Peyer's patch (tissue), 4 donors: ENCODE measurements at regions not wholly inside any gene's neighbourhood (a gene's known extent, or its start where the extent isn't known, plus 50 kb on each side); places are given as distances from the start of the nearest gene placed in this dataset.

Experiments
- DNase-seq, 3 donors: peaks; one replicate each; pipeline ENCODE4 v3.0.0-alpha.2; 2017 to 2019
- H3K27ac ChIP-seq, 4 donors: fragments of 200-600 bp; sonication (generic); one replicate each; pipeline ENCODE4 v1.5.1; 2016 to 2019
- H3K27me3 ChIP-seq, 2 donors: fragments of 200-600 bp; sonication (generic); one replicate each; pipeline ENCODE4 v1.5.1; 2019
- H3K36me3 ChIP-seq, 3 donors: fragments of 200-600 bp; sonication (generic); one replicate each; pipeline ENCODE4 v1.5.1; 2016 to 2019
- H3K4me1 ChIP-seq, 4 donors: fragments of 200-600 bp; sonication (generic); one replicate each; pipeline ENCODE4 v1.5.1; 2016 to 2019
- H3K4me3 ChIP-seq, 4 donors: fragments of 200-600 bp; sonication (generic); 1 replicate in 3 of 4; 2 replicates in 1 of 4; pipeline ENCODE4 v1.5.1; 2016 to 2019; ENCODE audit warnings: mild to moderate bottlenecking in 1 of 4
- H3K9me3 ChIP-seq, 4 donors: fragments of 200-600 bp; sonication (generic); one replicate each; pipeline ENCODE4 v1.5.1; 2016 to 2019; ENCODE audit warnings: mild to moderate bottlenecking in 1 of 4
- CTCF ChIP-seq, 6 experiments: fragments of 450-650 bp in 4 of 6; fragments of 200-600 bp in 2 of 6; sonication (generic) in 1 of 6; IDR thresholded peaks; one replicate each; pipeline ENCODE4 v1.5.1; 2017 to 2019; ENCODE audit warnings: antibody characterized with exemption in 6 of 6, mild to moderate bottlenecking in 3 of 6, moderate library complexity in 1 of 6
- POLR2A ChIP-seq, 2 donors: fragments of 450-650 bp; IDR thresholded peaks; one replicate each; pipeline ENCODE4 v1.5.1; 2017; ENCODE audit warnings: antibody characterized with exemption in 2 of 2, mild to moderate bottlenecking in 2 of 2, moderate library complexity in 2 of 2

DNA sequence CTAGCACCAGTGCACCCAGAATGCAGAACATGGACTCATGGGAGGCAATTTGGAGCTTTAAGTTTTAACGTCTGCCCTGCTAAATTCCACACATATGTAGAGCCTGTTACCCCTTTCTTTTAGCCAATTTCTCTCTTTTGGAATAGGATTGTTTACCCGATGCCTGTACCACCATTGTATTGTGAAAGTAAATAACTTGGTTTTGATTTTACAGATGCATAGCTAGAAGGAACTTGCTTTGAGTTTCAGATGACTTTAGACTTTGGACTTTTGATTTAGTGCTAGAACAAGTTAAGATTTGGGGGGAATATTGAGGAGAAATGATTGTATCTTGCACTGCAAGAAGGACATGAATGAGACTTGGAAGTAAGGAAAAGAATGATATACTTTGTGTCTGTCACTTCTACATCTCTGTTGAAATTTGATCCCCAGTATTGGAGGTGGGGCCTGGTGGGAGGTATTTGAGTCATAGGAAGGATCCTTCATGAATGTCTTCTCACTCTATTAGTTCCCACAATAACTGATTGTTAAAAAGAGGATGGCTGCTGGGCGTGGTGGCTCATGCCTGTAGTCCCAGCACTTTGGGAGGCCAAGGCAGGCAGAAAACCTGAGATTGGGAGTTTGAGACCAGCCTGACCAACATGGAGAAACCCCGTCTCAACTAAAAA, 794.8 kb upstream of the LCORL start:
- H3K27me3 ChIP-seq: no peaks in the 10 kb centered on the region
- no peak overlapping the region for H3K27ac ChIP-seq
- no peaks in the 10 kb centered on the region for H3K9me3 ChIP-seq
- DNase-seq: no peak
- no peaks in the 10 kb centered on the region for H3K36me3 ChIP-seq
- TF ChIP-seq POLR2A (IDR thresholded peaks at IDR 0.05): no peak
- TF ChIP-seq CTCF (IDR thresholded peaks at IDR 0.05): no peak
- H3K4me3 ChIP-seq: no peak overlapping the region
- H3K4me1 ChIP-seq: no peaks in the 10 kb centered on the region

- no peak for DNase-seq
- Histone ChIP-seq H3K36me3 (no peaks in the 10 kb centered on the region), H3K27me3 (no peaks in the 10 kb centered on the region), H3K27ac (no peak overlapping the region), H3K4me3 (no peak overlapping the region), H3K4me1 (no peaks in the 10 kb centered on the region), H3K9me3 (no peaks in the 10 kb centered on the region)
- TF ChIP-seq POLR2A (IDR thresholded peaks at IDR 0.05) (no peak), CTCF (IDR thresholded peaks at IDR 0.05) (no peak)
Measured at GRCh38 chr4:18815779-18816173, 794.2 kb upstream of the LCORL start.

GRCh38 chr4:18815081-18815778, 793.7 kb upstream of the LCORL start:
- TF ChIP-seq POLR2A (IDR thresholded peaks at IDR 0.05) (no peak), CTCF (IDR thresholded peaks at IDR 0.05) (no peak)
- Histone ChIP-seq H3K27ac (no peak overlapping the region), H3K36me3 (no peaks in the 10 kb centered on the region), H3K9me3 (no peaks in the 10 kb centered on the region), H3K4me1 (no peaks in the 10 kb centered on the region), H3K27me3 (no peaks in the 10 kb centered on the region), H3K4me3 (no peak overlapping the region)
- DNase-seq: no peak

DNA sequence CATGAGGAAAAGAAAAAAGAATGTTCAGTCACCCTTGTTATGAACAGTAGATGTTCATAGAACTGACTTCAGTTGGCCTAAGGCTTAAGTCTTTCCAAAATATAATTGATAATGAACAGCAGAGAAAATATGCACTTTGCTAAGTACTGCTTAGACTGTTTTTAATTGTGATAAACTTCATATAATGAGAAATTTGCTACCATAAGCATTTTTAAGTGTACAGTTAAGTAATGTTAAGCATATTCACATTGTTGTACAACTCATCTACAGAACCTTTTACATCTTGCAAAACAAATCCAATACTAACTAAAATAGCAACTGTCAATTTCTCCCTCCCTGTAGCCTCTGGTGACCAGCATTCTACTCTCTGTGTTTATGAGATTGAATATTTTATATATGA, 792.2 kb upstream of the LCORL start:
- Histone ChIP-seq H3K27ac (no peak overlapping the region), H3K4me1 (no peaks in the 10 kb centered on the region), H3K9me3 (no peaks in the 10 kb centered on the region), H3K4me3 (no peak overlapping the region), H3K36me3 (no peaks in the 10 kb centered on the region), H3K27me3 (no peaks in the 10 kb centered on the region)
- TF ChIP-seq POLR2A (IDR thresholded peaks at IDR 0.05) (no peak), CTCF (IDR thresholded peaks at IDR 0.05) (no peak)
- DNase-seq: no peak

DNA sequence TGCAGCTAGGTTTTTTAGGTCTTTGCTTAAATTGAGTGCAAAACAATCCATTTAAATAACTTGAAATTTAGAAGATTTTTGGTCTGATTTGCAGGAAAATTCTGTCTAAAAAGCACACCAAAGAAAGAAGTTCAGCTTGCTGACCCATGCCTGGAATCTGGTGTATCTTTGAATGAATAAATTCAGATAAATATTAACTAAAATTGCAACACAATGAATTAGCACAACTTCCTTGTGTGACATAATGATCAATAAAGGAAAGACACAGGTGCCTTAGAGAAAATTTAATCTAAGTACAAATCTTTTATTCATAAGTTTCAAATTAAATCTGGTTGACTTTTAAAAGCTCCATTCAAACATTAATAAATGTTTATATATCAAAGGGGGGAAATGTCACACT, 791.5 kb upstream of the LCORL start:
- Histone ChIP-seq H3K4me3 (no peak overlapping the region), H3K4me1 (no peaks in the 10 kb centered on the region), H3K36me3 (no peaks in the 10 kb centered on the region), H3K27ac (no peak overlapping the region), H3K27me3 (no peaks in the 10 kb centered on the region), H3K9me3 (no peaks in the 10 kb centered on the region)
- no peak for DNase-seq
- TF ChIP-seq CTCF (IDR thresholded peaks at IDR 0.05): no peak
- TF ChIP-seq POLR2A (IDR thresholded peaks at IDR 0.05): no peak
